ENCODE measurements at regions not wholly inside any gene's neighbourhood (a gene's known extent, or its start where the extent isn't known, plus 50 kb on each side); places are given as distances from the start of the nearest gene placed in this dataset.
"Not testable (repeated sequence)": the region's sequence is repeated elsewhere in the genome, so short reads cannot be mapped to it uniquely, and the experiment has no call there.

- no peak for DNase-seq
These were observed 738.8 kb downstream of the AMY1C start for GRCh38 chr1:104488296-104489015.

GRCh38 chr1:104526158-104526795, 776.6 kb downstream of the AMY1C start:
- DNase-seq, result no peak

GRCh38 chr1:104531990-104532389, 782.3 kb downstream of the AMY1C start:
- DNase-seq, result no peak

DNA sequence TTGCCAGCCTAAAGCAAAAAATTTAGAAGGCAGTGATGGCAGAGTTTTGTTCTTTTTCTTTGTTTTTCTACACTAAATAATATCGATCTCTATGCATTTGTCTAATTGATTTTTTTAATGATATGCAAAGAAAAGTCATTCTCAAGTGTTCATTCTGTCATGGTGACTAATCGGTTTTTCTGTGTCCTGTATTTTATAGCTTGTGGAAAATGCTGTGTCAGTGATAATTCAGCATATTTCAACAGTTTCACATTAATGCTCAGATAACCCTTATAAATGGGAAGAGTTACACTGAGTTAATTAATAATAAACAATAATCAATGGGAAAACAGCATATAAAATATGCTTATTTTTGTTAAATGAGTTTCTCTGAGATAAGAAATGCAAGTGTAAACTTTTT, 824.9 kb downstream of the AMY1C start:
- no peak for DNase-seq

DNA sequence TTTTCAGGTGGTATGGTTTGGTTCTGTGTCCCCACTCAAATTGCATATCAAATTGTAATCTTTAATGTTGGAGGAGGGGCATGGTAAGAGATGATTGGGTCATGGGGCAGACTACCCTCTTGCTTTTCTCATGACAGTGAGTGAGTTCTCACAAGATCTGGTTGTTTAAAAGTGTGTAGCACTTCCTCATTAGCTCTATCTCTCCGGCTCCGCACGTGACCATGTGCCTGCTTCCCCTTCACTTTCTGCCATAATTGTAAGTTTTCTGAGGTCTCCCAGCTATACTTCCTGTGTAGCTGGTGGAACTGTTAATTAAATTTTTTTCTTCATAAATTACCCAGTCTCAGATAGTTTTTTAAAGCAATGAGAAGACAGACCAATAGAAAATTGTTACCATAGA, 843.2 kb downstream of the AMY1C start:
- no peak for DNase-seq

- no peak for DNase-seq
These were observed 843.9 kb downstream of the AMY1C start for GRCh38 chr1:104593413-104594187.

GRCh38 chr1:104617474-104617873, 867.8 kb downstream of the AMY1C start:
- no peak for DNase-seq

DNA sequence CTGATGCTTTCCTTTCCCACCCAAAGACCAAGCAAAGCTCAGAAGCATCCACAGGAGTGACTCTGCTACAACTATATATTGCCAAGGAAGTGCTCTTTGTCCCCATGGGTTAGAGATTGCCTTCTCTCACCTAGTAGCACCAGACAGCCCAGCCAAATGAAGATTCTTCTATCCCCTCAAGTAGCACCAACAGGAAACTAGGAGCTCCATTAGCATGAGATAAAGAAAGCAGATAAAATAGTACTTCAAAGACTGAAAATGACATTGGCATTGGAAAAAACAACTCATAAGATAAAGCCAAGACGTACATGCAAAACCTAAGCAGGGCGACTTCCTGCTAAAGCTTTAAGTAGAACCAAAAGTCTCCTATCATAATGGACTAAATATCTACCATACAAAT, 871.5 kb downstream of the AMY1C start:
- DNase-seq, result no peak

- no peak for DNase-seq
These were observed 874.8 kb downstream of the AMY1C start for GRCh38 chr1:104624538-104624937.

DNA sequence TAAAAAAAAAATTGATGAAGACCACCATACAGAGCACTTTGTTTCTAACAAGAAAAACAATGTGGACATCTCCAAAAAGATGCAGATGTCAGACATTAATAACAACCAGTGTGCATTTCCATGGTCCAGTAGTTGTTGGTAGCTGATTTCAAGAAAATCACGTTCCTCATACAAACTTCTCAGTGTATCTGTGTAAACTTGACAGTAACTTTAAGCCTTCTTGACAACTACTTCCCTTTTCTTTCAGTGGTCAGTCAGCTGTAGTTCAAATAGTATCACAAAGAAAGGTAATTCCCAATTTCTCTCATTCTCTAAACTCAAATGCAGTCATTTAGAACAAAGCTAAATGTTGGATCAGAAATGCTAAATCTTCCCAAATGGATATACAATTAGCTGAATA, 879.9 kb downstream of the AMY1C start:
- no peak for DNase-seq

GRCh38 chr1:104630567-104631149, 881.0 kb downstream of the AMY1C start:
- DNase-seq, result no peak

GRCh38 chr1:104636581-104636980, 886.9 kb downstream of the AMY1C start:
- DNase-seq, result no peak

GRCh38 chr1:104646233-104646632, 896.5 kb downstream of the AMY1C start:
- DNase-seq, result no peak

- no peak for DNase-seq
These were observed 898.6 kb downstream of the AMY1C start for GRCh38 chr1:104648269-104648691.

GRCh38 chr1:104664374-104664773, 914.7 kb downstream of the AMY1C start:
- DNase-seq, result not testable (repeated sequence)

DNA sequence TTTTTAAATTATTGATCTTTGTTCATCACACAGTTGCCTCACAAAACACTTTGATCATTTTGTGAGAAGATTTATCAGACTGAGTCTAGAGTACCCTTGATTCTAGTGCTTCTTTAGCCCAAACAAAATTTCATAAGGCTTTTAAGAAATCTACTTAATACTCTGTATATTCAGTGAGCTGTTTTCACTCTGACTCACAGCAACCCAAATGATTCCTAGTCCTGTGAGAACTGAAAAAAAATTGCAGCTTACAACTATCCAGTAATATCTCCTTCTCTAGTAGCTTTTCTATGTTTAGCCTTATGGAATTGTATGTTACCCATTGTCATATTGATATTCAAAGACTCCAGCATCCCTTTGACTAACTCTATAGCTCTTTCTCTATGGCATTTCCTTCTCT, 915.6 kb downstream of the AMY1C start:
- DNase-seq, result no peak

GRCh38 chr1:104671684-104672353, 922.1 kb downstream of the AMY1C start:
- no peak for DNase-seq

GRCh38 chr1:104699433-104699832, 949.7 kb downstream of the AMY1C start:
- no peak for DNase-seq

- DNase-seq, result no peak
These were observed 953.0 kb downstream of the AMY1C start for GRCh38 chr1:104702731-104703130.

- DNase-seq, result no peak
These were observed 957.0 kb downstream of the AMY1C start for GRCh38 chr1:104706631-104707147.

- no peak for DNase-seq
These were observed 969.1 kb downstream of the AMY1C start for GRCh38 chr1:104718752-104719151.

DNA sequence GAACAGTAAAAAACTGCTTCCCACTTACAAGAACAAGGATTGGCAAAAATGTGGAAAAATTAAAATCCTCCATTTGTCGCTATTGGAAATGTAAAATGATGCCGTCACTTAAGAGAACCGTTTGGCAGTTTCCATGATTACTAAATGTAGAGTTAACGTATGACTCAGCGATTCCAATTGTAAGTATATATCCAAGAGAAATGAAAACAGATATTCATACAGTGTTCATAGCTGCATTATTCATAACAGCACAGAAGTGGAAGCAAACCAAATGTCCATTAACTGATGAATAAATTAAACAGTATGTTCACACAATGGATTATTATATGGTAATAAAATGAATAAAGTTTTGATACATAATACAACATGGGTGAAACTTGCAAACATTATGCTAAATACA, 971.0 kb downstream of the AMY1C start:
- no peak for DNase-seq

GRCh38 chr1:104726917-104727316, 977.2 kb downstream of the AMY1C start:
- no peak for DNase-seq

Measured in NCI-H226 (cell line).